Gastrocnemius medialis (tissue), 4 donors: ENCODE measurements at regions not wholly inside any gene's neighbourhood (a gene's known extent, or its start where the extent isn't known, plus 50 kb on each side); places are given as distances from the start of the nearest gene placed in this dataset.
"Not testable (repeated sequence)": the region's sequence is repeated elsewhere in the genome, so short reads cannot be mapped to it uniquely, and the experiment has no call there.

Experiments
- ATAC-seq, 2 donors: fragments of 150-250 bp; one replicate each; pipeline ENCODE4 v1.9.1; 2016
- DNase-seq, 2 donors: peaks; one replicate each; pipeline ENCODE4 v3.0.0-alpha.2; 2019
- H3K27ac ChIP-seq, 4 donors: fragments of 200-600 bp; sonication (generic); 1 replicate in 1 of 4; 2 replicates in 3 of 4; pipeline ENCODE4 v1.5.1; 2016 to 2018; ENCODE audit warnings: mild to moderate bottlenecking in 2 of 4, moderate library complexity in 1 of 4
- H3K27me3 ChIP-seq, 3 donors: fragments of 200-600 bp; sonication (generic) in 2 of 3; 1 replicate in 1 of 3; 2 replicates in 2 of 3; pipeline versions ENCODE4 v1.5.1 to v1.6.0; 2016 to 2019; ENCODE audit warnings: mild to moderate bottlenecking in 1 of 3, moderate library complexity in 1 of 3
- H3K36me3 ChIP-seq, 2 donors: fragments of 200-600 bp; sonication (generic) in 1 of 2; one replicate each; pipeline ENCODE4 v1.5.1; 2017 to 2018
- H3K4me1 ChIP-seq, 2 donors: fragments of 200-600 bp; sonication (generic) in 1 of 2; one replicate each; pipeline ENCODE4 v1.5.1; 2016 to 2017; ENCODE audit warnings: mild to moderate bottlenecking in 2 of 2
- H3K4me3 ChIP-seq, 4 donors: fragments of 200-600 bp; sonication (generic) in 3 of 4; 1 replicate in 1 of 4; 2 replicates in 3 of 4; pipeline ENCODE4 v1.5.1; 2016 to 2019; ENCODE audit warnings: mild to moderate bottlenecking in 2 of 4
- H3K9me3 ChIP-seq, 3 donors: fragments of 200-600 bp; sonication (generic) in 2 of 3; 1 replicate in 1 of 3; 2 replicates in 2 of 3; pipeline ENCODE4 v1.5.1; 2016 to 2019
- POLR2A ChIP-seq, 2 donors: fragments of 450-650 bp; IDR thresholded peaks; one replicate each; pipeline ENCODE4 v1.6.1; 2017; ENCODE audit warnings: antibody characterized with exemption in 2 of 2, mild to moderate bottlenecking in 2 of 2, moderate library complexity in 2 of 2
- in situ Hi-C, 4 donors: fragments of 200-750 bp; cut with MboI; loops; one replicate each; pipeline versions ENCODE4 v1.15.0 to v1.8.0; 2017; ENCODE audit warnings: low sequenced_read_pairs in 4 of 4
- intact Hi-C: fragments of 100-400 bp; cut with DNase I; formaldehyde crosslinking; loops from one replicate; pipeline ENCODE4 v1.15.1; 2023; ENCODE audit warnings: low total_unique reads
- TF ChIP-seq, protein P1 (sequence below), 5 experiments: fragments of 450-650 bp in 3 of 5; fragments of 200-600 bp in 2 of 5; sonication (generic) in 2 of 5; IDR thresholded peaks in 4 of 5; conservative IDR thresholded peaks in 1 of 5; 1 replicate in 4 of 5; 2 replicates in 1 of 5; pipeline ENCODE4 v1.5.1; 2016 to 2019; ENCODE audit warnings: antibody characterized with exemption in 5 of 5, mild to moderate bottlenecking in 3 of 5, moderate library complexity in 3 of 5

DNA sequence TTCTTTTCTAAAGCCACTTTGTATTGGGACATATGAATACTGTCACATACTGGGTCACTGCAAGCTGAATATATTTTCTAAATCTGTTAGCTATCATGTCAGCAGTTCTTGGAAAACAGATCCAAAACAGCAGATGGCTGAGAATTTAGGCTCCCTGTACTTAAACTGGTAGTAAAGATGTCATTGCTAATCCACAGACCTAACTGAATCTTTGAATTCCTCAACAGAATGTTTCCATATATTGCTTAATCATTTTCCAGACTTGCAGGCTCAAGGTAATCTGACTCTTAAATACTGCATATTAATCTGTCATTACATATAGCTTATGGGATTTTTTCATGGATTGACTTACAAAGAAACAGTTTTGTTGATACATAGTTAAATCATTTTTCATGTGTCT is 639.0 kb upstream of the KLHL1 start:
- no peaks in the 10 kb centered on the region for H3K9me3 ChIP-seq
- ATAC-seq (no peak), DNase-seq (no peak)
- intact Hi-C loops (no loop called here), in situ Hi-C loops (no loop called here)
- no peak for TF ChIP-seq POLR2A (IDR thresholded peaks at IDR 0.05)
- TF ChIP-seq, protein P1, sequence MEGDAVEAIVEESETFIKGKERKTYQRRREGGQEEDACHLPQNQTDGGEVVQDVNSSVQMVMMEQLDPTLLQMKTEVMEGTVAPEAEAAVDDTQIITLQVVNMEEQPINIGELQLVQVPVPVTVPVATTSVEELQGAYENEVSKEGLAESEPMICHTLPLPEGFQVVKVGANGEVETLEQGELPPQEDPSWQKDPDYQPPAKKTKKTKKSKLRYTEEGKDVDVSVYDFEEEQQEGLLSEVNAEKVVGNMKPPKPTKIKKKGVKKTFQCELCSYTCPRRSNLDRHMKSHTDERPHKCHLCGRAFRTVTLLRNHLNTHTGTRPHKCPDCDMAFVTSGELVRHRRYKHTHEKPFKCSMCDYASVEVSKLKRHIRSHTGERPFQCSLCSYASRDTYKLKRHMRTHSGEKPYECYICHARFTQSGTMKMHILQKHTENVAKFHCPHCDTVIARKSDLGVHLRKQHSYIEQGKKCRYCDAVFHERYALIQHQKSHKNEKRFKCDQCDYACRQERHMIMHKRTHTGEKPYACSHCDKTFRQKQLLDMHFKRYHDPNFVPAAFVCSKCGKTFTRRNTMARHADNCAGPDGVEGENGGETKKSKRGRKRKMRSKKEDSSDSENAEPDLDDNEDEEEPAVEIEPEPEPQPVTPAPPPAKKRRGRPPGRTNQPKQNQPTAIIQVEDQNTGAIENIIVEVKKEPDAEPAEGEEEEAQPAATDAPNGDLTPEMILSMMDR (IDR thresholded peaks at IDR 0.05 in 4 of 5, conservative IDR thresholded peaks at IDR 0.05 in 1 of 5): no peak
- H3K36me3 ChIP-seq: no peaks in the 10 kb centered on the region
- H3K4me1 ChIP-seq: no peaks in the 10 kb centered on the region
- no peak overlapping the region for H3K27ac ChIP-seq
- no peaks in the 10 kb centered on the region for H3K27me3 ChIP-seq
- no peak overlapping the region for H3K4me3 ChIP-seq

DNA sequence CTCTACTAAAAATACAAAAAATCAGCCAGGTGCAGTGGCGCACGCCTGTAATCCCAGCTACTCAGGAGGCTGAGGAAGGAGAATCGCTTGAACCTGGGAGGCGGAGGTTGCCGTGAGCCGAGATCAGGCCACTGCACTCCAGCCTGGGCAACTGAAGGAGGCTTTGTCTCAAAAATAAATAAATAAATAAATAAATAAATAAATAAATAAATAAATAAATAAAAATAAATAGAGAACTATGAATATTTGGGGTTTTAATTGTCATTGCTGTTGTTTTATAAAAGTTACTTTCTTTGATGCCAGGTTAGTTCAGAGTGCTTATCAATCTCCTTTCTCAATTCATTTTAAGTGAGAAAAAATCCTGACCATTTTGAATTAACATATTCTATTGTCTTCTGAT is 638.2 kb upstream of the KLHL1 start:
- H3K36me3 ChIP-seq, H3K9me3 ChIP-seq, in situ Hi-C loops, H3K27me3 ChIP-seq, H3K27ac ChIP-seq, H3K4me3 ChIP-seq, ATAC-seq, DNase-seq, H3K4me1 ChIP-seq, intact Hi-C loops: not testable (repeated sequence)

DNA sequence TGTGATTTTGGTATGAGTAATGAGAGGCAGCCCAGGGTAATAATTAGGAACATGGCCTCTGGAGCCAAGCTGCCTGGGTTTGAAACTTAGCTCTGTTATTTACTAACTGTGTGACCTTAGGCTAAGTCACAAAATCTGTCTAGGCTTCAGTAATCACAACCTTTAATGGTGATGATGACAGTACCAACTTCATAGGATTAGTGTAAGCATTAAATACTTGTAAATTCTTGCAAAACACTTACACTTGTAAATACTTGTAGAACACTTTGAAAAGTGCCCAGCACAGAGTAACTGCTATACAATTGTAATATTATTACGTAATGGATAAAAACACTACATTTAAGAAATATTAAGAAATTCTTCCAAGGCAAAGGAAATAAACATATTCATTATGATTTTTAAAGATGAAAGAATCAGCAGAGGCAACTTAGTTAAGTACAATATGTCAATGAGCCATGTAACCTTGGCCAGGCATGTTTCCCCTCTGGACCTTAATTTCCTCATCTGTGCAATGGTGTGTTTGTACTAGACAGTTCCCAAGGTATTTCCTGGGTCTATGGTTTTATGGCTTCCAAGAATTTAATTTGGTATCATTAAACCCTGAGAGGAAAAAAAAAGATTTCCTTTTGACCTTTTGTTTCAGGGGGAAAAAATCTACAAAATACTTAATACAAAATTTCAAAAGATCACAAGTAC is 628.5 kb upstream of the KLHL1 start:
- intact Hi-C loops: no loop called here
- no peak for TF ChIP-seq POLR2A (IDR thresholded peaks at IDR 0.05)
- TF ChIP-seq, protein P1 (IDR thresholded peaks at IDR 0.05 in 4 of 5, conservative IDR thresholded peaks at IDR 0.05 in 1 of 5): no peak
- ATAC-seq (no peak), DNase-seq (no peak)
- H3K27me3 ChIP-seq: no peaks in the 10 kb centered on the region
- H3K4me1 ChIP-seq: no peaks in the 10 kb centered on the region
- no peak overlapping the region for H3K4me3 ChIP-seq
- no peak overlapping the region for H3K27ac ChIP-seq
- in situ Hi-C loops: no loop called here
- no peaks in the 10 kb centered on the region for H3K36me3 ChIP-seq
- H3K9me3 ChIP-seq: no peaks in the 10 kb centered on the region

DNA sequence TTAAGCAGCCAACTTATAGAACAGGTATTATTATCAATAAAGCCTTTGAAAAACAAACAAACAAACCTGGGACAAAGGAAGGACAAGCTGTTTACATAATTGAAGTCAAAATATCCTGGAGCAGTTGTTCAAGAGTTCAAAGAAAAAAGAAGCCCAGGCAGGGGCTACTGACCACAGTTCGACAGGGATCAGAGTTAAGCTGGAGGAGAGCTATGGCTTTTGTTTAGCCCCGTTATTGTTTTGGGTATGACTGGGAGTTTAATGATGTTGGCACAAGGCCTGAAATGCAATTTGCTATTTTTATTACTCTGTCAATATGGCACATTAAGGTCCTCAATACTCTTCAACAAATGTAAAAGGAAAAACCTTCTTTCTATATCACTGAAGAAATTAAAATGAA is 624.4 kb upstream of the KLHL1 start:
- ATAC-seq (no peak), DNase-seq (no peak)
- Histone ChIP-seq H3K27ac (no peak overlapping the region), H3K4me3 (no peak overlapping the region), H3K9me3 (no peaks in the 10 kb centered on the region), H3K27me3 (no peaks in the 10 kb centered on the region), H3K4me1 (no peaks in the 10 kb centered on the region), H3K36me3 (no peaks in the 10 kb centered on the region)
- intact Hi-C loops: no loop called here
- in situ Hi-C loops: no loop called here
- TF ChIP-seq, protein P1 (IDR thresholded peaks at IDR 0.05 in 4 of 5, conservative IDR thresholded peaks at IDR 0.05 in 1 of 5): no peak
- TF ChIP-seq POLR2A (IDR thresholded peaks at IDR 0.05): no peak

DNA sequence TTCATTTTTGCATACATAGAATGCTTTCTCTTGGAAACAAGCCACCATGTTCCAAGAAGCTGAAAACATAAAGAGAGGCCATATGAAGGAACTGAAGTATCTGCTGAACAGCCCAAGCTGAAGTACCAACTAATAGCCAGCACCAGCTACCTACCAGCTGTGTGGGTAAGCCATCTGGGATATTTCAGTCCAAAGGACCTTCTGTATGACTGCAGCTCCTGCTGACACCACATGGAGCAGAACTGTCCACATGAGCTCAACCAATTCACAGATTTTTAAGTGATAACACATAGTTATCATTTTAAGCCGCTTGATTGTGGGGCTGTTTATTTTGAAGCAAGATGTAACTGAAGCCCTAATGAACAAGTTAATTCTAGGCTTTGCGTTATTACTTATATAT is 621.1 kb upstream of the KLHL1 start:
- no peaks in the 10 kb centered on the region for H3K36me3 ChIP-seq
- H3K9me3 ChIP-seq: no peaks in the 10 kb centered on the region
- H3K27ac ChIP-seq: no peak overlapping the region
- in situ Hi-C loops: no loop called here
- DNase-seq: no peak
- TF ChIP-seq POLR2A (IDR thresholded peaks at IDR 0.05): no peak
- TF ChIP-seq, protein P1 (IDR thresholded peaks at IDR 0.05 in 4 of 5, conservative IDR thresholded peaks at IDR 0.05 in 1 of 5): no peak
- H3K27me3 ChIP-seq: no peaks in the 10 kb centered on the region
- H3K4me1 ChIP-seq: no peaks in the 10 kb centered on the region
- intact Hi-C loops: no loop called here
- H3K4me3 ChIP-seq: no peak overlapping the region
- ATAC-seq: no peak
